B cell (primary cell): ENCODE measurements at regions not wholly inside any gene's neighbourhood (a gene's known extent, or its start where the extent isn't known, plus 50 kb on each side); places are given as distances from the start of the nearest gene placed in this dataset.

Source experiments
- CTCF ChIP-seq: fragments of 200-600 bp; IDR thresholded peaks from one replicate; pipeline ENCODE4 v1.8.0; 2022; ENCODE audit warnings: antibody characterized with exemption, mild to moderate bottlenecking
- EZH2 ChIP-seq: IDR thresholded peaks from 2 replicates; pipeline ENCODE4 v1.6.1; 2012; ENCODE audit warnings: borderline replicate concordance, low read depth, mild to moderate bottlenecking, moderate library complexity, low read length; ENCODE audit not compliant: insufficient read depth, poor library complexity, severe bottlenecking

- TF ChIP-seq CTCF: no peak
- TF ChIP-seq EZH2: no peak
These were observed 359.2 kb downstream of the GALR1 start for GRCh38 chr18:77608807-77609206.
